Ureter (tissue), 1 donor: ENCODE measurements at regions not wholly inside any gene's neighbourhood (a gene's known extent, or its start where the extent isn't known, plus 50 kb on each side); places are given as distances from the start of the nearest gene placed in this dataset.
"Not testable (repeated sequence)": the region's sequence is repeated elsewhere in the genome, so short reads cannot be mapped to it uniquely, and the experiment has no call there.

Experiments
- DNase-seq: peaks from one replicate; pipeline ENCODE4 v3.0.0-alpha.2; 2020; ENCODE audit warnings: low spot score
- donor health status: DM: yes; HTN: yes; CAD: no.

- DNase-seq, result not testable (repeated sequence)
These were observed 599.0 kb downstream of the TRIML1 start for GRCh38 chr4:188738290-188738689.

- not testable (repeated sequence) for DNase-seq
These were observed 600.9 kb downstream of the TRIML1 start for GRCh38 chr4:188740172-188740571.

DNA sequence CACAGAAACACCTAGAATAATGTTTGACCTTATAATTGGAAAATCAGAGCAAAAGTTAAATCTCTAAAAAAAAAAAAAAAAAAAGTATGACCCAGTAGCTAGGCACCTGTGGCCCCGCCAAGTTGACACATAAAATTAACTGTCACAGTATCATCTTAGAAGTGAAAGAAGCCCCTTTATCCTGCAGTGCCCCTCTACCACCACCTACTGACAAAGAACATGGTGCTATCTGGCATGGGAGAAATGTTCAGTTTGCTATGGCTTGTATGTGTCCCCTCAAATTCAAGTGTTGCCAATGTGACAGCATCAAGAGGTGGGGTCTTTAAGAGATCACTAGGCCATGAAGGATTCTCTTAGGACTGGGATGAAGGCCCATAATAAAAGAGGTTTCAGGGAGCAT is 601.5 kb downstream of the TRIML1 start:
- not testable (repeated sequence) for DNase-seq

DNA sequence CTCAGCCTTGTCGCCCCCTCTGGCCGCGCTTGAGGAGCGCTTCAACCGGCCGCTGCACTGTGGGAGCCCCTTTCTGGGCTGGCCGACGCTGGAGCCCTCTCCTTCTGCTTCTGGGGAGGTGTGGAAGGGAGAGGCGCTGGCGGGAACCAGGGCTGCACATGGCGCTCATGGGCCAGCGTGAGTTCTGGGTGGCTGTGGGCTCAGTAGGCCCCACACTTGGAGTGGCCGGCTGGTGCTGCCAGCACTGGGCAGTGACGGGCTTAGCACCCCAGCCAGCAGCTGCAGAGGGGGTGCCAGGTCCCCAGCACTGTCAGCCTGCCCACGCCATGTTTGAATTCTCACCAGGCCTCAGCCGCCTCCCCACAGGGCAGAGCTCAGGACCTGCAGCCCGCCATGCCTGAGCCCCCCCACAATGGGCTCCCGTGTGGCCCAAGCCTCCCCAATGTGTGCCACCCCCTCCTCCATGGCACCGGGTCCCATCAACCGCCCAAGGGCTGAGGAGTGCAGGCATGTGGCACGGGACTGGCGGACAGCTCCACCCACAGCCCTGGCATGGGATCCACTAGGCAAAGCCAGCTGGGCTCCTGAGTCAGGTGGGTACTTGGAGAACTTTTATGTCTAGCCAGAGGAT is 615.2 kb downstream of the TRIML1 start:
- DNase-seq, result no peak

DNA sequence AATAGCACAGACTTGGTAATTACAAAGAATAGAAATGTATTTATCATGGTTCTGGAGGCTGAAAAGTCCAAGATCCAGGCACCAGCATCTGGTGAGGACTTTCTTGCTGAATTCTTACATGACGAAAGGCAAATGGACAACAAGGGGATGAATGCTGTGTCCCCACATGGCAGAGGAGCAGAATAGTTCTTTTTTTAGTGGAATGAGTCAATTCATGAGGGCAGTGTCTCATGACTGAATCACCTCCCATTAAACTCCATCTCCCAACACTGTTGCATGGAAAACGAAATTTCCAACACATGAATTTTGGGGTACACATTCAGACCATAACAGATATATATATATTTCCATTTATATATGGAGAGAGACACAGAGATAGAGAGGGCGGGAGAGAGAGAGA is 628.3 kb downstream of the TRIML1 start:
- no peak for DNase-seq

DNA sequence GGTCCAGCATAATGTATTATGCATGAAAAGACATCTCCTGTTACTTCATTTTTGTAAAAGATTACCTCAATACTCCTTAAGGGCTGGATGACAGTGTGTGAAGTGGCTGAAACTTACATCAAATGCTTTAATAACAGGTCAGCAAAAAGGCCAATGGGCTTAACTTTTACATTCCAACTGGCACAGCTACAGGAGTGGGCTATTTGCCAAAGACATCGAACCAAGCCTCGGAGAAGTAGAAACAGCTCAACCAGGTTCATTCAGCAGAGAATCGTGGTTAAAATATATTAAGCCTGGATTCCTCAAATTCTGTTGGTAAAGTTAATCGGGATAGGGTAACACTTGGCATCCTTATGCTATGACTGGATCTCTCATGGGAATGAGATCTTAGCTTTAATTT is 639.7 kb downstream of the TRIML1 start:
- DNase-seq, result no peak

DNA sequence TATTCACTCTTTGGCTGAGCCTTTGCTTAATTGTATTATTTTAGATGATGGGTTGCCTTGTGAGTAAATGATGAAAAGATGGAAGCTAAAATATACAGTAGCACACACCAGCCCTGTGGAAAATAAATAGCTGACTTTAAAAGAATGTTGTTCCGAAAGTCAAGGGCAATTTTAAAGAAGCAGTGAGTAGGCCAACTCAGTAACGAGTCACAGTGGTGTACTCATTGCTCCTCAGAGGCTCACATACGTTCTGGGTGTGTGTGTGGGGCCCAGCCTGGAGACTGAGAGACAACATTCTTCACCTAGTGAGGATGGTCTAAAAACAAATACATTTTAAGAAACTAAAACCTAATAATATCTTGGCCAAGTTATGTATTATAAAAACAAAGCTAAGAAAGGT is 640.3 kb downstream of the TRIML1 start:
- DNase-seq, result no peak

- DNase-seq, result no peak
These were observed 640.8 kb downstream of the TRIML1 start for GRCh38 chr4:188780028-188780427.

- no peak for DNase-seq
These were observed 641.4 kb downstream of the TRIML1 start for GRCh38 chr4:188780686-188781085.

DNA sequence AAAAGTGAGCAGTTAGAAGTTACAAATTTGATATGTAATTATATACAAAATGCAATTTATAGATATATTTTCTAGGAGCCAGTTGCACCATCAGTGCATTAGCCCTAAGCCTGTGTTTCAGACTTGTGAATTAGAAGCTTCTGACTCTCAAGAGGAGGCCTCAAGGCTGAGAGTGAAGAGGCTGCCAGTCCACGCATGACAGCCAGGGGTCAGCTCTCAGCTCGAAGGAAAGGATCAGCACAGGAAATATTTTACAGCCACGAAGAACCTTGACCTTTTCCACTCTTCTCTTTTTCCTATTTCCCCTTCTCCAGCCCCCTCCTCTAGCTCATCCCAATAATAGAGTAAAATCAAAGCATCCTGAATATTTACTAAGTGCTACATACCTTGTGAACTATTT is 642.4 kb downstream of the TRIML1 start:
- DNase-seq, result no peak

GRCh38 chr4:188783175-188783574 is 643.9 kb downstream of the TRIML1 start:
- no peak for DNase-seq

- no peak for DNase-seq
These were observed 644.4 kb downstream of the TRIML1 start for GRCh38 chr4:188783606-188784160.

DNA sequence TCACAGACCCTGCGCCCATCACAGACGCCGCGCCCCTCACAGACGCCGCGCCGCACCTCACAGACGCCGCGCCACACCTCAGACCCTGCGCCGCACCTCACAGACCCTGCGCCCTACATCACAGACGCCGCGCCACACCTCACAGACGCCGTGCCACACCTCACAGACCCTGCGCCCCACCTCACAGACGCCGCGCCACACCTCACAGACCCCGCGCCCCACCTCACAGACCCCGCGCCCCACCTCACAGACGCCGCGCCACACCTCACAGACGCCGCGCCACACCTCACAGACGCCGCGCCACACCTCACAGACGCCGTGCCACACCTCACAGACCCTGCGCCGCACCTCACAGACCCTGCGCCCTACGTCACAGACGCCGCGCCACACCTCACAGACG is 657.4 kb downstream of the TRIML1 start:
- not testable (repeated sequence) for DNase-seq

- not testable (repeated sequence) for DNase-seq
These were observed 657.8 kb downstream of the TRIML1 start for GRCh38 chr4:188797011-188797410.

DNA sequence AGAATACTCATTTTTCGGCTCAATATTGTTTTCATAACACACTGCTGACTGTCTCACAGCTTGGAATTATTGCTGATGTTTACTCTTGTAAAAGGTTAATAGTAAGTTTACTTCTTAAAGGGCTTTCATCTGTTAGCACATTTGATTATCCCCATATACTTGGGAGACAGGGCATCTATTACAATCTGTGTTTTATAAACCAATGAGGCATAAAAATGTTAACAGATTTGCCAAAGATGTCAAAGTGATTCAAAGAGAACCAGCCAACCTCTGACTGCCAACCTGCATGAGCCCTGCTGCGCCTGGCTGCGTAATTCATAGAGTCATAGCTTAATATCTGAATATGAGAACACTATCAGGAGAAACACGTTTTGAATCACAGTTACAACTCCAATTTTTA is 665.6 kb downstream of the TRIML1 start:
- DNase-seq, result no peak

DNA sequence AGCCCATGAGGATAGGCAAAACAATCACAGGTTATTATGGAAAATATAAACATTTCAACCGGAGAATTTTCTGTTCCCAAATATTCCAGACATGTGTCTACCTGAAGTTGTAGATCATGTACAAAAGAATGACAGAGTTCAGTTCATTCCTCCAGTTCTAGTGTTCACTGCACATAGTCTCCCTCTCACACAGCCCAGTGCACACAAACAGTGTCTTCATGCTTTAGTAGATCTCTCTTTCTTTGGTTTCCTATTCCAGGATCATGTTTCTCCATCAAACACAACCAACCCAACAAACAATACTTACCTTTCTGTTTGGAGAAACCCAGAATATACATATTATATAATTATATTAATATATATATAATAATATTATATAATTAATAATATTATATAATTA is 671.9 kb downstream of the TRIML1 start:
- DNase-seq, result no peak

DNA sequence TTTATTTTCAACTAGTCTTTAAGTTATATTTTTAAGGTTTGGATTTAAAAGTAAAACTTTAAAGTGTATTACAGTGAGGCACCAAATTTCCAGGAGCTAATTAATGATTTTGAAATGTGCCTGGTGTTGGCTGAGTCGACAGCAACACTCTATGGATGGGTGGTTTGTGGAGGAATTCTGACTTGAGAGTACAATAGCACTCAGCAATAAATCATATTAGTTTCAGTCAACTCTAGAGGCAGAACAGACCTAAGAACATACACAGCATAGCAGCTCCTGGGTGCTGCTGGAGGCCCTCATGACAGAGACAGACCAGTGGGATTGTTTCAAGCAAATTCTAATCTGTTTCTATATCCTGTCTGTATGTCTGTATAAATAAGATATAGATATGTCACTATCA is 673.4 kb downstream of the TRIML1 start:
- no peak for DNase-seq

GRCh38 chr4:188818300-188818699 is 679.1 kb downstream of the TRIML1 start:
- no peak for DNase-seq

- DNase-seq, result no peak
These were observed 680.0 kb downstream of the TRIML1 start for GRCh38 chr4:188819233-188819632.

DNA sequence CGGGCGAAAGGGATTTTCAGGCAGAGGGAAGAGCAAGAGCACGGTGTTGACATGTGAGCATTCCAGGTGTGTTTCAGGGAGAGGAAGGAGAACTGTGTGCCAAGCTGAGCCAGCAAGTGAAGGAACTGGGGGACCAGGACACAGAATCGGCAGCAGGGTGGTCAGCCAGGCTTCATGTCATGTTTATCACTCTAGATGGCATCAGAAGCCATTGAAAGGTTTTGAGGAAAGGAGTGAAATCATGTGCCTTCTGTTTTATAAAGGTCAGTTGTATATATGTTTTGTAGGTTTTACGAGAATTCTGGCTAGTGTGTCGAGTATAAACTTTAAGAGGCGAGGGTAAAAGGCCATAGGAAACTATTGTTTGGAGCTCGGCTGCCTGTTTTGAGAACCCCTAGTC is 682.3 kb downstream of the TRIML1 start:
- DNase-seq, result no peak

DNA sequence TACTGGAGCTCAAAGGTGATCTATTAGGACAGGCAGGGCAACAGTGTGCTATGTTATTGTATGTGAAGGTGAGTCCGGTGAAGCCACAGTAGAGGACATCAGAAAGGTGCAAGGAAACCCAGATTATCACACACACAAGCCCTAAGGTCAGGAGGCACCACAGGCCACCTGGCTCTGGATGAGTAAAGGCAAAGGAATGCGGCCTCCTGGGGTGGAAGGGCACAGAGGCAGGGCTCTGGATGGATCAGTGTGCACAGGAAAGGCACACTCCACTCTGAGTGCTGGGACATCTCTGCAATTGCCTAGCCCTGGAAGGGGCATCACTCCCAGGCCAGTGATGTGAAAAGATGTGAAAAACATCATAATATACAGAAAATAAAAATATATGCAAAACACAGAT is 683.5 kb downstream of the TRIML1 start:
- DNase-seq, result no peak

- DNase-seq, result no peak
These were observed 685.3 kb downstream of the TRIML1 start for GRCh38 chr4:188824553-188824952.

- DNase-seq, result no peak
These were observed 687.2 kb downstream of the TRIML1 start for GRCh38 chr4:188826393-188826792.

GRCh38 chr4:188839704-188840103 is 700.5 kb downstream of the TRIML1 start:
- no peak for DNase-seq
